DMS53 treated with DMSO at 0.1 percent for 48 hours (cell line): ENCODE measurements at regions not wholly inside any gene's neighbourhood (a gene's known extent, or its start where the extent isn't known, plus 50 kb on each side); places are given as distances from the start of the nearest gene placed in this dataset.
"Not testable (repeated sequence)": the region's sequence is repeated elsewhere in the genome, so short reads cannot be mapped to it uniquely, and the experiment has no call there.

ENCODE experiments used
- DNase-seq: peaks from one replicate; lab custom pipeline; 2025; ENCODE audit not compliant: unreplicated experiment; lab: John Stamatoyannopoulos, UW

GRCh38 chr2:226580403-226580802 lies 219.2 kb downstream of the IRS1 start:
- no peak for DNase-seq

DNA sequence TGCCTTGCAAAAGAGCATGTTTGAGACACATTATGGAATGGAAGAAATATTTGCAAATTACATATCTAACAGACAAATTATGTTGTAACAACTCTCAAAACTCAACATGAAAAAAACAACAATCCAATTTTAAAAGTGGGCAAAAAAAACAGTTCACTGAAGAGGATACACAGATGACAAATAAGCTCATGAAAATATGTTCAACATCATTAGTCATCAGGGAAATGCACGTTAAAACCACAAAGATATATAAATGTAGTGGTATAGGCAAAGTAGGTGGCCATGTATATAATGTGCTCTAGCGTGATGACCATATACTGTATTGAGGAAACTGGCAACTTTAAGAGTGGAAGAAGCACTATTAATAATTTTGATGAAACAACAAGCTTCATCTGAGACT lies 220.1 kb downstream of the IRS1 start:
- no peak for DNase-seq

DNA sequence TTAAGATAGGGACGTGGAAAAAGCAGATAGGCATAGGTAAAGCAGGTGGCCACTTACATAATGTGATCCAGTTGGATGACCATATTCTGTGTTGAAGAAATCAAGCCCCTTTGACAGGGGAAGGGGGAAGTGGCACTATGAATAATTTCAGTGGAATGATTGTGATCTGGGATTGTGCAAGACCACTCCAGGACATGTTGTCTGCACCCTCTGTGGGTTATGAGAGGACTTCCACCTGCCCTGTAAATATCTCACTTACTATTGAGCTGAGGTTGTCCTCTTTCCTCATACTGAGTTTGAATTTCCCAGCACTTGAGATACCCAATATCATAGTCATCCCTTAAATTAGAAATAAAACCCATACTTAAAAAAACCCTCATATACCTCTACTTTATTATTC lies 220.7 kb downstream of the IRS1 start:
- DNase-seq: no peak

DNA sequence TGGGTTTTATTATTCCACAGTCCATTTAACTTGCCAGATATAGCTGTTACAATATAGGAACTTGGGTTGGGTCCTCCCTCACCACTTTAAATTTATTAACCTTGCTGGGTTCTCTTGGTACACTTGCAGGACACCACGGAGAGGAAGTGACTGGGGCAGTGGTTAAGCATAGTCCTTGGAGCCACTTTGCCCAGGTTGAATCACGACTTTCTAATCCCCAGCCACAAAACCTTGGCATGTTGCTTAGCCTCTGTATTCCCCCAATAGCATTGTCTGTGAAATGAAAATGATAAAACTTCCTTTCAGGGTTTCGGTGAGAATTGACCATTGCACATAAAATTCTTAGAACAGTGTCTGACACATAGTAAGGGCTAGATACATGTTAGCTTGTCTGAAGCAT lies 221.2 kb downstream of the IRS1 start:
- no peak for DNase-seq

GRCh38 chr2:226575928-226576327 lies 223.7 kb downstream of the IRS1 start:
- no peak for DNase-seq

DNA sequence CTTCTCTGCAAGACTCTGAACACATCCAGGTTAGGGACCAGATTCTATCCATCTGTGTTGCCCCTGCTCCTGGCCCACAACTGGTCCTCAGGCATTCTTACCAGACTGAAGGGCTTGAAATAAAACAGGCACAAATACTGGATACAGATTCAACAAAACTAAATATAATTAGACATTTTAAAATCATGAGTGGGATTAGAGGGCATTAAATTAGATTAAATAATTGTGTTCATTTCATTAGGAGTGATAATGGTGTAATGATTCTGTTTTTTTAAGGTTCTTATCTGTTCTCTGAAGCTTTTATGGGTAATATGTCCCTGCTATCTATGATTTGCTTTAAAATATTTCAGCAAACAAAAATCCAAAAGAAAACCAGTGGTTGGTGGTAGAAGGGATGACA lies 226.5 kb downstream of the IRS1 start:
- DNase-seq: no peak

DNA sequence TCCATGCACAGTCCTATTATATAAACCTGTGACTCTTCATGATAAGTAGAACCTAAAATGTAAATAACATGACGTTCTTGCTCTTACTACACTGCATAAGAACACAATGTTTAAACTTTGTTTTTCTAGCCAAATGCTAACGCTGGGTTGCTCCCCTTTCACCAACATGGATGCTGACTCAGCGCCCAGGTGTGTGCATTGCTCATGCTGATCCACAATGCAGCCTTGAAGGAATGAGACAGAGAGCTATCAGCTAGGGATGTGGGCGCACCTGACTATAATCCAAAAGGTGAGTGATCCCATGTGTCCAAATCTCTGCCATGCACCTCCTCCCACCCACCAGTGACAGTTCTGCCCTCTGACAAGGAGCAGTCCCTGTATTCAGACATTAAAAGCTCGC lies 235.0 kb downstream of the IRS1 start:
- no peak for DNase-seq

DNA sequence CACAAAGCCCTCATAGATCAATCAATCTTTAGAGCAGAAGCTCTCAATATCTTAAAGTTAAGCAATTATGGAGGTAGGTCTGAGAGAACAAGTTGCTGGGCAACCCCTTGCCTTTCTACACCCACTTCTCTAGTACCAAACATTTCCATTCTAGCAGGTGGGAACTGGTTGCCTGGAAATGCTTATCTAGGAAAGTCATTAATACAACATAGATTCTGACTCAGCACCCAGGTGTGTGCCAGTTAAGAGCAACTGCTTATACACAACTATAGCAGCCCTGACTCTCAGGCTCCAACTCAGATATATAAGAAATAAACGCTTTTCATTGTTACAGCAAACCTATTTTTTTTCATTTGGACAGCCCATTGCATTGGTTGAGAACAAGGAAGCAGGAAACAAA lies 237.7 kb downstream of the IRS1 start:
- DNase-seq: no peak

GRCh38 chr2:226560325-226560724 lies 239.3 kb downstream of the IRS1 start:
- DNase-seq: no peak

GRCh38 chr2:226559536-226559935 lies 240.1 kb downstream of the IRS1 start:
- no peak for DNase-seq

GRCh38 chr2:226558418-226558817 lies 241.2 kb downstream of the IRS1 start:
- DNase-seq: no peak

DNA sequence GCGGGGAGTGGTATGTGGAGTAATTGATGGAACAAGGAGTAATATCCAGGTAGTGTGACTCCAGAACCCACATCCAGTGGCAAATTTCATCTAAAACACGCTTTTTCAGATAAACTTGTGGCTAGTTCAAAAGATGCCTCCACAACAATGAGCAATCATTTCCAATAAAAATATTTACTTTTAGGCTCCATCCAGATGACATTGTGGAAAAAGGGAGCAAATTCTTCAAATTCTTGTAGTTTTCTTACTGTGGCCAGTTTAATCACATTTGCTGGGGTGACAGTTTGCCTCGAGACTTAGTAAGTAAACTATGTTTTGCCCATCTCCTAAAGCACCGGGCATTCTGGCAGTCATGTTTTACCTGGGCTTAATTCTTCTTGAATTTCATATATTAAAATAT lies 243.6 kb downstream of the IRS1 start:
- DNase-seq: no peak

GRCh38 chr2:226554701-226555100 lies 244.9 kb downstream of the IRS1 start:
- DNase-seq: no peak

- no peak for DNase-seq
Measured at GRCh38 chr2:226553333-226553732, 246.3 kb downstream of the IRS1 start.

DNA sequence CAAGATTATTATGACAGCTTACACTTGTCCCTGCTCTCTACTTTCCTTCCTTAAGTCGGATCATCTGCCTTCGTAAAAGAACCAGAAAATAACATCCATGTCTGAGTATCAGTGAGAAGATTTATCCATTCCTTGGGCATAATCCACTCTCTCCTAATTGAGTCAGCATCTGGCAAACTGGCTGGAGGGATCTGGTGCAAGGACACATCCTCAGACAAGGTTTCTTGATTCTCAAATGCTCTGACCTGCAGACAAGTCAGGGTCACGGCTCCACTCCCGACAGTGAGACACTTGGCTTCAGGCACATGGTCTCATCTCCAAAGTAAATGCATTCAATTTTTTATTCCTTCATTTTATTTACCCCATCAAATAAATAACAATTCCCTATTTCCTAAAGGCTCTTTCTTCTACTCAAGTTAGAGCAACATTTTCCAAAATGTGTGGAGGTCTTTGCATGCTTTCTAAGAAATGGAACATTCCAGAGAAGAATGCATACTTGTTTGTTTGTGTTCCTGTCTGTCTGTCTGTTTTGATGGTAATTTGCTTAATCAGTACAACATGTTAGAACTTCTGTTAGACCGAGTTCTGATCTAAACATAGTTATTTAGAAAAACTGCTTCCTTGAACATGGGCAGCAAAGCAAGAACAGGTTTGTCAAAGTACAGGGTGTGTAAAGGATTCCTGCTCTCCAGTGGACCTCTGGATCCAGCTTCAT lies 246.9 kb downstream of the IRS1 start:
- no peak for DNase-seq

DNA sequence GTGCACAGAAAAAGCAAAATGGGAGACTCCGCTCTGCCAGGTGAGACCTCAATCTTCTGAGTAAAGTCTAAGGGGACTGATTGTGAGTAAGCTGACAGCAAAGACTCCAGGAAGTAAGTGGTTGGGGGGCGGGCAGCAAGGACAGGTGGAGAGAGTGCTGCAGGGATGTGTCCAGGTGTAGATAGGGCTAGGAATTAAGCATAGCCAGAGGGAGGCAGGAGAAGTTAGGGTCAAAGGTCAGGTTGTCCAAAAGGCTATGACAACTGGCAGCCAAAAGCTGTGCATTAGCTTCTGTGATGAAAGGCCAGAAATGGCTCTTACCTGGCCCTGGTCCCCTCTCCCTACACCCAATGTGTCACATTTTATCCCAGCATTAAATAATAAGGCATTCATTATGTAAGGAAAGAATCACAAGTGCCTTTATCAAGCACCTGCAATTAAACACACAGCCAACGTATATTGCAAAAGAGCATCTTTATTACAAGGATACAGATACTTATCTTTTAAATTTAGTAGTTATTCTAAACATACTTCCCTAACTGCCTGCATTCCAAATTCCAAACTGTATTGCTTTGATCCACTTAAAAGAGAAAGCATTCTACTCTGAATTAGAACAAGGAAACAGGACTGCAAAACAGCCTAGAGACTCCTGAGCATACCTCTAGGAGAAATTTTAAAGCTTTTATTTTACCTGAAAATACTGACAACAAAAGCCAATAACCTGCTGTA lies 247.9 kb downstream of the IRS1 start:
- DNase-seq: no peak

- DNase-seq: no peak
Measured at GRCh38 chr2:226550801-226551200, 248.8 kb downstream of the IRS1 start.

- no peak for DNase-seq
Measured at GRCh38 chr2:226548732-226549131, 250.9 kb downstream of the IRS1 start.

- no peak for DNase-seq
Measured at GRCh38 chr2:226544596-226545210, 254.9 kb downstream of the IRS1 start.

DNA sequence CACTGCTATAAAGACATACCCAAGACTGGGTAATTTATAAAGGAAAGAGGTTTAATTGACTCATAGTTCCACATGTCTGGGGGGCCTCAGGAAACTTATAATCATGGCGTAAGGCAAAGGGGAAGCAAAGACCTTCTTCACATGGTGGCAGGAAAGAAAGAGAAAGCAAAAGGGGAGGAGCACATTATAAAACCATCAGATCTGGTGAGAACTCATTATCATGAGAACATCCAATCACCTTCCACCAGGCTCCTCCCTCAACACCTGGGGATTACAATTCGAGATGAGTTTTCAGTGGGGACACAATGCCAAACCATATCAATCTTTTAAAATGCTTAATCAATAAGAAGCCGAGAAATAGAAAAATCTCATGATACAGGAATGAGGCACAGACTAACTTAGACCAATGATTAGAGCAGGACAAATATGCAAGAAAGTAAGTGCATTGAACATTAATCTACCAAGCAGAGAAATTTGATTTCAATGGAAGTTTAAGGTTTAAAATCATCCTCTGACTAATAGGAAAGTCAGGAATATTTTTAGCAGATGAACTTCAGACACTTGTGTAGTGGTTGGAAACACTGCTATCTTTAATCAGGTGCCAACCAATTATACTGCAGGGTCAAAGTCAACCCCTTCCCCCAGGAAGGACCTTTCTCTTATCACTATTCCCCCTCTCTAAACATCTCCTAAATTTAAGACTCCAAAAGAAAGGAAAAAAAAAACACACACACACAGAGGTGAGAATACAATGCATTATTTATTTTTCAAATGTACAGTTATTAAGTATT lies 259.2 kb downstream of the IRS1 start:
- DNase-seq: no peak

DNA sequence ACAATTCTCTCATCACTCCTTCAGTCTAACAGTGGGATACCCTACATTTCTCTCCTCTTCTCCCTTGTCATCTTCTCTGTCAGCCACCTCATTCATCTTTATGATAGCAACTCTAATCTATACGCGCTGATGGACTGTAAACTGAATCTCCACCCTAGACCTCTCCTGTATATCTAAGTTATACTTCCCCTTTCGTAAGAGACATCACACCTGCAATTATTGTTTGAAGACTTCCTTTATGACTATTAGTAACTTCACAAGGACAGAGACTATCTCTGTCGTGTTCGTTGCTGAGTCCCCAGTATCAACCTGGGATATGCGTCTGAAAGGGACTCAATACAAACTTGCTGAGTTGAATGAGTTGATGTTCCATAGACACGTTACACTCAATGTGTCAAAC lies 263.2 kb downstream of the IRS1 start:
- no peak for DNase-seq

DNA sequence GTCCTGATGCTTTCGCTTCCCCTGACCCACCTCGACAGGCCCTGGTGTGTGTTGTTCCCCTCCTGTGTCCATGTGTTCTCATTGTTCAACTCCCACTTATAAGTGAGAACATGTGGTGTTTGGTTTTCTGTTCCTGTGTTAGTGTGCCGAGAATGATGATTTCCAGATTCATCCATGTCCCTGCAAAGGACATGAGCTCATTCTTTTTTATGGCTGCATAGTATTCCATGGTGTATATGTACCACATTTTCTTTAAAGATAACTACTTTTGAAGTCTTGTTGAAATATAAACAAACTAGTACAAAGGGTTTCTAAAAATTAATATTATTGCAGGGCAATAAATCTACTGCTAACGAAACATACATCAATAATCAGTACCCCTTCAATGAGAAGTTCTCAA lies 266.6 kb downstream of the IRS1 start:
- not testable (repeated sequence) for DNase-seq
